Mucosa of gallbladder (tissue), 1 donor: ENCODE measurements at regions not wholly inside any gene's neighbourhood (a gene's known extent, or its start where the extent isn't known, plus 50 kb on each side); places are given as distances from the start of the nearest gene placed in this dataset.

ENCODE experiments used
- DNase-seq: peaks from one replicate; pipeline ENCODE4 v3.0.0-alpha.2; 2020; ENCODE audit warnings: low spot score
- donor health status: DM: no; HTN: no; CAD: no.

DNA sequence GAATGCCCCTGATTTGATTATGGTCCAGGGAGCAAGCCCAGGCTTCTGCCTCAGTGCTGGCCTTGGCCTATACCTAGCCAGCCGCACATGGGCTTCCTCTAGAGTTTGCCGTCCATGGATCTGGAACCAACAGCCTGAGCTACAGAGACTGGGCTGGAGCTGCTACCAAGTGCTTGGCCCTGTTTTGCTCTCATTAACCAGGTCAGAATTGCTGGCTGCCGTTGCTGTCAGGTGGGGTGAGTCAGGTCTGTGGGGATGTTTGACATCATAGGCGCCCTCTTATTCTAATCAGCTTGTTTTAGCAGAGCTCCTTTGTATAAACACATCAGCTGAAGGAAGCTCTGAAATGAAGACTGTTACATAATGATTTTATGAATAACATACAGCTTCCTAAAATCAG is 83.1 kb upstream of the PHACTR2 start:
- DNase-seq = peak; percentile 34

DNA sequence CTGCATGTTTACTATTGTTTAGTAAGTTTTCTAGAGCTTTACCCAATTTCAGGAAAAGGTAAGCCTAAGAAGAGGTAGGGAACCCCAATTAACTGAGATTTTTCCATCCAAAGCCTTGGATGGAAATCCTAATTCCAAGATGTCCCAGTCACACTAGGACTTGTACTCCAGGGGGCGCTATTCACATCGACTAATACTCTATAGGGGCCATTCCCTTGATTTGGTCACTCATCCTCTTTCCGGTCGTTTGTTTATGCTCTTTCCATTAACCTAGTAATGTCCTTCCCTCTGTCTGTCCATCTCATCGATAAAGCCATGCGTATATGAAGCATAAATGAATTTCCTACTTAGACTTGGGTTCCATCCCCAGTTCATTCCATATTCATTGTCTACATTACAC is 80.8 kb upstream of the FUCA2 start:
- DNase-seq = no peak

DNA sequence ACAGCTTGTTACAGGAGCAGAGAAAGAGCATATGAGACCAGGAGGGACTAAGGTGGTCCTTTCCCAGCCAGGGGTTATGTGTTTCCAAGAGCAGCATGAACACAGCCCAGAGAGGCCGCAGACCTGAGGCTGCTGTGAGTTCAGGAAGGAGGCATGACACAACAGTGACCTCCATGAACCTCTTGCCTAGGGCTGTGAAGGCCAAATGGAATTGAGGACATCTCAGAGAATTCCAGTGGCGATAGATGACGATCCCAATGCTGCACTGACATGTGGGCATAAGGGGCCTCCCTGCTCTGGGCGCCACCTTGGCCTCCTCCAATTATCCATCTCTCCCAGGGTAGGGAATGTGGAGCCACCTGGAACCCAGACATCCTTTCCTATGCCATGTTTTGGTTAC is 79.9 kb upstream of the FUCA2 start:
- DNase-seq = no peak

DNA sequence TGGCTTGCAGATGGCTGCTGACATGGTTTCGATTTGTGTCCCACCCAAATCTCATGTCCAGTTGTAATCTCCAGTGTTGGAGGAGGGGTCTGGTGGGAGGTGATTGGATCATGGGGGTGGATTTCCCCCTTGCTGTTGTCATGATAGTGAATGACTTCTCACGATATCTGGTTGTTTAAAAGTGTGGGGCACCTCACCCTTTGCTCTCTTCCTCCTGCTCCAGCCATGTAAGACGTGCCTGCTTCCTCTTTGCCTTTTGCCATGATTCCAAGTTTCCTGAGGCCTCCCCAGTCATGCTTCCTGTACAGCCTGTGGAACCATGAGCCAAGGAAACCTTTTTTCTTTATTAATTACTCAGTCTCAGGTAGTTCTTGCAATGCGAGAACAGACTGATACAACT is 77.6 kb upstream of the FUCA2 start:
- no peak for DNase-seq

DNA sequence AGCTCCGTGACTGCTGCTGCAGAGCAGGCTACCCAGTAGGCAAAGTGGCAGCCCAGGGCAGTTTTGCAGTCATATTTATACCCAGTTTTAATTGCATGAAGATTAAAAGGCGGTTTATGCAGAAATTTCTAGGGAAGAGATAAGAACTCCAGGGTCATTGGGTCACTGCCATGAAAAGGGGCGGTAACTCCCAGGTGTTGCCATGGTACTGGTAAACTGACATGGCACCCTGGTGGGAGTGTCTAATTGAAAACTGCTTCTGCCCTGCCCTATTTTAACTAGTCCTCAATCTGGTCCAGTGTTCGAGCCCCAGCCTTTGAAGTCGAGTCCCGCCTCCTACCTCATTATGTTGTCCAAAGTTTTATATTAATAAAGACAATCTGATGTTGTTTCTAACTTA is 75.0 kb upstream of the FUCA2 start:
- no peak for DNase-seq

DNA sequence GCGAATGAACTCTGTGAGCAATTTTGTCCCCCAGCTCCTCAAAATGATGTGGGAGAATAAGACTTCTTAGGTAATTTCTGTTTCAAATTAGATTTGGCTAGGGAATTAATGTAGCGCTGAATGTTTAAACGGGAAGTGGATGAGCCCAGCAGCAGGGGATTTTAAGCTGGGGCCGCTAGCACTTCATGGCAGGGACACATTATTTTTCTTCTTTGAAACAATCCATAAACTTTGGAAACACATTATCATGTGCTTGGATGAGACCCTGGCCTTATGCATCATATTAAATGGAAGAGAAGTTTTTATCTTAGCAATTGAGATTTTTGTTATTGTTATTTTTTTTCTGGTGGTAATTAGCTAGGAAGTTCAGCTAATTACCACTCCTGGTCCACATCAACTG is 74.2 kb upstream of the FUCA2 start:
- no peak for DNase-seq

DNA sequence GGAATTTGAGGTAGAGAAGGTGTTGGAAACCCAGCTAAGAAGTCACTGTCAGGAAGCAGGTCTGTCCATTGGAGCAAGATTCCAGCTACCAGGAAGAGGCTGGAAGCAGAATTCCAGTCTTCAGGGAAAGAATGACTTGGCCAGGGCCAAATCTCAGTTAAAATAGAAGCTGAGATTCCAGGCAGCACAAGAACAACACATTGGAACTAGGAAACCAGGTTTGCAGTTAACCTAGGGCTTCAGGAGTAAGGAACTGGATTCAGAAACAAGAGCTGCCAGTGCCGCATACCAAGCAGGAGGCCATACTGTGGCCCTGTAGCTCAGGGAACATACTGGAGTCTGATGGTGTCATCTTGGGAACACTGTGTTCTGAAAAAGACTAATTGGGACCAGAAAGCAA is 73.7 kb upstream of the FUCA2 start:
- DNase-seq = no peak

DNA sequence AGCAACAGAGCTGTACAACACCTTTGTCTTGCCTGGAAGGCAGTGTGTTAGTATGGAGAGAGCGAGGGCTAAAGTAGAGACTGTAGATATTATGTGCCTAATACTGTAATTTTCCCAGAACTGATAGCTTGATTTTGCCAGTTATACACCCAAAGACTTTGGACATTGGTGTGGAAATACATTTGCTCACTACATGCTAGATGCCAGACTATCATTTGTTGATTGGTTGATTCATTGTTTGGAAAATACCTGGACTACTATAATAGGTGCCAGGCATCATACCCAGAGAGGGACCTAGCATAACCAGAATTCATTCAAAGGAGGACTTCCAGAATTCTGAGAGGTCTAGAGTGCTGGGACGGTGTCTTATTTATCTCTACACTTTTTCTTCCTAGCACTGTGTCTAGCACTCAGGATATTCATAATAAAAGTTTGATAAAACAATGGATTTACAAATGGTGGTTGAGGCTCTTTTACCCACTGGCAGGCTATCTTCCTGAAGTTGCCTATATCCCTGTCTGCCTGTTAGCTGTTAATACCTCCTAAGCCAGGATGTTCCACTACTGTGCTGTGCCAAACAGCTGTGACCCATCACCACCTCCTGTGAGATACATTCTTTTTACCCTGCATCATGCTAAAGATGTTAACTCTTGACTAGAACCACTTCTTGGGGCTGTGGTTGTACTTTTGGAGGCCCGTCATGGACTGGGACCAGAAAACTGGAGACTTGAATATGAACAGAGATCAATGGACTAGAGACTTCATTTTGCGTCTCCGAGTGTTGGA is 72.2 kb upstream of the FUCA2 start:
- no peak for DNase-seq

DNA sequence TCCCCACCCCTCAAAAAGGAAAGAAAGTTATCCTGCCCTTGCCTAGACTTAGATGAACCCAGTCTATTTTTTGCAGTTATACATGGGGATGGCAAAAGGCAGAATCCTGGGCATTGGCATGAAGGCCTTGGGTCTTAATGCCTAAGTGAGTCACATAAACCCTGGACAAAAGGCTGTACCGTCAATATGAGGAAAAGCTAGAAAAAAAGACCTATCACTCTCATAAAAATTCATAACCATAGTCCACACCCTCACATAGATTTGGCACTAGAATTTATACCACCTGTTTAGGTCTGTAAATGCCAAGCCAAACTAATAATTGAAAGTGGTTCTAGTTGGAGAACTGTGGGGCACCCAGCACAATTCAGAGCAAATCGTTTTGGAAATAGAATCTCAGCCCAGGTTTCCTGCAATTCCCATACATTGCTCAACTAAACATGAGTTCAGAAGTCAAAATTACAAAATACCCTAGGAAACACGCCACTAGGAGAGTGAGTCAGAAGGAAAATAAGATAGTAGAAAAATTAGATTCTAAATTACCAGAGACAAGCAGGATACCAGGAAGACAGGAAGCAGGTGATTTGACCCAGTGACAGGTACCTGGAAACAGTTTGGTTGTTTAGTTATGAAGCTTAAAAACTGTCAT is 70.4 kb upstream of the FUCA2 start:
- DNase-seq = no peak

DNA sequence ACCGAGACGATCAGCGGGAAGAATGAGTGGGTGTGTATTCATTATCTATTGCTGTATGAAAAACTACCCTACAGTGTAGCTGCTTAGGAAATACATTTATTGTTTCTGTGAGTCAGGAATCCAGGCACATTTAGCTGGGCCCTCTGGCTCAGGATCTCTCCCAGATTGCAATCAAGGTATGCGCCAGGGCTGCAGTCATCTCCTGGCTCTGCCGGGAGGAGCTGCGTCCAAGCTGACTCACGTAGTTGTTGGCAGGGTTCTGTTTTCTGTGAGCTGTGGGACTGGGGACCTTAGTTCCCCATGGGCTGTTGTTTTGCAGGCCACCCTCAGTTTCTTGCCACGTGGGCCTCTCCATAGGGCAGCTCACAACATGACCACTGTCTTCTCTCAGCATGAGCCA is 68.2 kb upstream of the FUCA2 start:
- no peak for DNase-seq

DNA sequence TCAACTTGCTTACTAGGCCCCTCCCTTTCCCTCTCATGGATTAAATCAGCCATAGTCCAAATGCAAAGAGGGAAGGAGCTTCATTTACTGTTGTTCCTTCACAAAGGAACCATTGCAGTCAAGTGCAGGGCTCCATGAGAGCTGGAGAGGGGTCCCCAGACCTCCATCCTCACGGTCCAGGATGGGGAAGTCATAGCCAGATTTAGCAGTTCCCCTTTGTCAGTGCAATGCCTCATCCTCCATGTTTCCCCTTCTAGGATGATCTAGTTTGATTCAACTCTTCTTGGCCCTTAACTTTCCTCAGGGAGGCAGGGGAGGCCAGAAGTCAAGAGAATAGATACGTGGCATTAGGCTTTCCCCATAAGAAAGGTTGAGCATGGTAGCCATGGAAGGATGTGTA is 66.5 kb upstream of the FUCA2 start:
- no peak for DNase-seq

DNA sequence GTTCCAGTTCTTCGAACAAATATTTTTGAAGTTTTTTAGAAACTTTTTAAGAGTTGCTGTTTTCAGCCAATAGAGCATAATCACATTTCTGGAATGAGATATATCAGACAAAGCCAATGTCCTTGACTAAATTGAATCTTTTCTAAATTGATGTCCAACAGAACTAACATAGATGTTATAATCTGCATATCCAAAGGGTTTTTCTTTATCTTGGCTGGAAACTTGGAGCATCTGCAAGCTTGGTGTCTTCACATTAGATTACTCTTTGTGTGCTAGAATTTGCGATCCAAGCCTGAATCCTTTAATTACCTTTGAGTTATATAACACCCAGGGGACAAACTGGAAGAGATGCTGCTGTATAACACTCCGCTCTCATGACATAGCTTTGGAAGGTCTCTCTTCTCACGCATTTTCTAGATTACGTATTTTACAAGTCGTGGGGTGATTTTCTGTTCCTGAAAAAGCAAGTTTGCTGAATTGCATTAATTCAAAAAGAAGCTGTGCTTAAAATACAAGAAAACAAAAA is 64.4 kb upstream of the FUCA2 start:
- no peak for DNase-seq

DNA sequence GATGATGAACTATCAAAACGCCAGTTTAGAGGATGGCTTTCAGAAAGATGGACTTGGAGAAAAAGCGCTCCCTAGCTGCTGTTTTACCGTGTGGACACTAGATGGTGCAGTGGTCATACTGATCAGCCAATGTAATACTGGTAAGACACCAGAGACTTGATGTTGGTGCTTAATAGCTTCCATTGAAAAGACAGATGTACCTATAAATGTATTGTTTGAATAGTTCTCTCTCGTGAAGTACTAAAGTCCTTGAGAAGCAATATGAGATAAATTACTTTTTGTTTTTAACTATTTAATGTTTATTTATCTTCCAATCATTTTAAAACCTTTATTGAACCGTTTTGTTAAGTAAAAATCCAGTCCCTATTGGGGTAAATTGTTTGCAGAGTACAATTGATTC is 63.9 kb upstream of the FUCA2 start:
- DNase-seq = peak; percentile 71

DNA sequence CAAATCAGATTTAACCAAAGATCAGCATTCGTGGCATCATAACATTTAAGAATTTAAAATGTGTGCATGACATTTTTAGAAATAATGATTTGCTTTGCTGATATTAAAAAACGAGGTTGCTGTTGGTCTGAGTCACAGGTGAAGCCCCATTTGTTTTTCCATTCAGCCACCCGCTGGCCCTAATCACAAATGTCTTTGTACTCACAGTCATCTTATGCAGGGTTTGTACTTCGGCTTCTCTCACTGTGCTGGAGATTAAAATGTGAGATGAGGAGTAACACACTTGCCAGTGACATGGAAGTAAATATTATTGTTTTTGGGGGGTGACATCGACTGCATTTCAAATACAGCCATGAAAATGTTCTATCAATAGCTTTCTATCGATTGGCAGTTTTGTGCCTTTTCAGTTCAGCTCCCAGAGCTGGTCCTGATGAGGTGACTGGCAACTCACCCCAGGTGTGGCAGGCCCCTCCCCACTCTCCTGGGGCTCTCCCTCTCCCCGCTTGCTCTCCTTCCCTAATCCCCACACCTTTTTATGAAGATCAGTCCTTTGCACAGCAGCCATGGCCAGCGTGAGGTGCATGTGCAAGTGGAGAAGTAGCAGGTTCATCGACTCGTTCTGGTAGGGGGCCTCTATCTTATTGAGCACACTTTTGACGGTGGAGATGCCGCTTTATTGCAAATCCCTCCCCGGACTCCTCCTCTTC is 58.8 kb upstream of the FUCA2 start:
- DNase-seq = no peak

DNA sequence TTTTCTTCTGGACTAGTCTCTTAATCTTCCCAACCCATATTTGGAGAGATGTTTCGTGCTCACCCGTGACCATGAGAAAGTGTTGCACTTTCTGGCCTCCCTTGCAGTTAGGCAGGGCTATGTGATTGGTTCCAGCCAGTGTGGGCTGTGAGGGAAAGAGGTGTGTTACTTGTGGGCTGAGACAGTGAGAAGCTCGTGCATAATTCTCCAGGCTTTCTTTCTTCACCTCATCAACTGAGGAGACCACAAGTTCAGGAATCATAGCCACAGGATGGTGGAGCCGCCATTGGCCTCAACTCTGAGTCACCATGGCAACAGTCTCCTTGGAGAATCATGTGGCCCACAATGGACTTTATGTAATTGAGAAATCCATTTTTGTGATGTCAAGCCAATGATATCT is 57.5 kb upstream of the FUCA2 start:
- DNase-seq = no peak

DNA sequence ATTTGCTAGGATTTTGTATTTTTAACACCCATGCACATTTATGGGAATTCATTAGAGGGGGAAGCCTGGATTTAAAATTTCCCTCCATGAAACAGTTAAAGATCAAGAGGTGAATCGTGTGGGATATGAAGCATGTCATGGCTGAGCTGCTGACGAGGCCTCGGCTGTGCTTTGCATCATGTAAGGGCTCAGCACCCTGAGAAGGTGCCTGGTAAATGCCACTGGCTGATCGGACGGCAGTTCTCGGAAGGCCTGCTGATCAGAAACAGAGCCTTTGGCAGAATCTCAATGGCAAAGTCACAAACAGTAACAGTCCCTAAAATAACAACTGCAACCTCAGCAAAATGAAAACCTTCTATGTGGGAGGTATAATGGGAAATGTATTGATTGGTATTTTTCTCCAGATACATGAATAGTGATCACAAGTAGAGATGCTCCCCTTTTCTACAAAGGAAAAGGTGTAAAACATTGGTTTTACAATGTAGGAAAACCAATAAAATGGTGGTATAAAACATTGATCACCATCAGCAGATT is 53.0 kb upstream of the FUCA2 start:
- DNase-seq = no peak

DNA sequence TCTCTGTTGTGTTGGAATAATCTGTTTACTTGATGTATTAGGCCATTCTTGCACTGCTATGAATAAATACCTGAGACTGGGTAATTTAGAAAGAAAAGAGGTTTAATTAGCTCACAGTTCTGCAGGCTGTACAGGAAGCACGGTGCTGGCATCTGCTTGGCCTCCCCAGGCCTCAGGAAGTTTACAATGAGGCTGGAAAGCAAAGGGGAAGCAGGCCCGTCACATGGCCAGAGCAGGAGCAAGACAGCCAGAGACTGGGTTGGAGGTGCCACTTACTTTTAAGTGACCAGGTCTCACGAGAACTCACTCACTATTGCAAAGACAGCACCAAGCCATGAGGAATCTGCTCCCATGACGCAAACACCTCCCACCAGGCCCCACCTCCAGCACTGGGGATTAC is 50.6 kb upstream of the FUCA2 start:
- no peak for DNase-seq
